Glutamatergic neuron (in vitro differentiated cells): ENCODE measurements at regions not wholly inside any gene's neighbourhood (a gene's known extent, or its start where the extent isn't known, plus 50 kb on each side); places are given as distances from the start of the nearest gene placed in this dataset.

Experiments
- DNase-seq: peaks from one replicate; pipeline ENCODE4 v3.0.0; 2022
- H3K27ac Mint-ChIP-seq: one replicate; pipeline ENCODE4 v1.8.0; 2020; ENCODE audit warnings: mild to moderate bottlenecking, mixed read lengths, inconsistent platforms; ENCODE audit not compliant: unreplicated experiment
- H3K27me3 Mint-ChIP-seq: one replicate; pipeline ENCODE4 v1.8.0; 2020; ENCODE audit warnings: mild to moderate bottlenecking, moderate library complexity, mixed read lengths, inconsistent platforms; ENCODE audit not compliant: unreplicated experiment
- H3K36me3 Mint-ChIP-seq: one replicate; pipeline ENCODE4 v1.8.0; 2020; ENCODE audit warnings: mild to moderate bottlenecking, mixed read lengths, inconsistent platforms; ENCODE audit not compliant: unreplicated experiment
- H3K4me1 Mint-ChIP-seq: one replicate; pipeline ENCODE4 v1.8.0; 2020; ENCODE audit warnings: mild to moderate bottlenecking, low read depth, mixed read lengths, inconsistent platforms; ENCODE audit not compliant: unreplicated experiment
- H3K4me3 Mint-ChIP-seq: one replicate; pipeline ENCODE4 v1.8.0; 2020; ENCODE audit warnings: mild to moderate bottlenecking, mixed read lengths, inconsistent platforms; ENCODE audit not compliant: unreplicated experiment
- H3K9me3 Mint-ChIP-seq: one replicate; pipeline ENCODE4 v1.8.0; 2020; ENCODE audit warnings: mild to moderate bottlenecking, moderate library complexity, mixed read lengths, inconsistent platforms; ENCODE audit not compliant: unreplicated experiment
- CTCF ChIP-seq: fragments of 200-600 bp; sonication (generic); IDR thresholded peaks from one replicate; pipeline ENCODE4 v1.5.0; 2021; ENCODE audit not compliant: partially characterized antibody, unreplicated experiment

DNA sequence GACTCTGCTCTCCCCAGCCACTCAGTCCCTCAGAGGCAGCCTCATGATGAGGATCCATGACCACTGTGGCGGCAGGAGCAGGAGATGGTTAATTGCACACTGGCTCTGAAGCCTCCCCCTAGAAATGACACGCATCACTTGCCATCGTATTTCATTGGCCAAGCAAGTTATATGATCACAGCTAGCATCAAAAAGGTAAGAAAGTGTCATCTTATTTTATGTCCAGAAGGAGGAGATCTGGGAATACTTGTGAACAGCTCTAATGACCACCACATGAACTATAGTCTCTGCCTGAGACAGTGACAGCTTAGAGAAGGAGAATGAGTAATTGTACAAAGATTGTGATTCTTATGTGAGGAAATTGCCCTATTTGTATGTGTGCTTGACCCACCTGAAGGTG is 363.4 kb downstream of the NUAK1 start:
- Mint-ChIP-seq H3K36me3 (peaks cover 4% of the 10 kb centered on the region), H3K27ac (no peak overlapping the region), H3K4me1 (no peaks in the 10 kb centered on the region), H3K4me3 (no peak overlapping the region), H3K9me3 (peaks cover 2% of the 10 kb centered on the region), H3K27me3 (peaks cover 4% of the 10 kb centered on the region)
- no peak for DNase-seq
- TF ChIP-seq CTCF = no peak

DNA sequence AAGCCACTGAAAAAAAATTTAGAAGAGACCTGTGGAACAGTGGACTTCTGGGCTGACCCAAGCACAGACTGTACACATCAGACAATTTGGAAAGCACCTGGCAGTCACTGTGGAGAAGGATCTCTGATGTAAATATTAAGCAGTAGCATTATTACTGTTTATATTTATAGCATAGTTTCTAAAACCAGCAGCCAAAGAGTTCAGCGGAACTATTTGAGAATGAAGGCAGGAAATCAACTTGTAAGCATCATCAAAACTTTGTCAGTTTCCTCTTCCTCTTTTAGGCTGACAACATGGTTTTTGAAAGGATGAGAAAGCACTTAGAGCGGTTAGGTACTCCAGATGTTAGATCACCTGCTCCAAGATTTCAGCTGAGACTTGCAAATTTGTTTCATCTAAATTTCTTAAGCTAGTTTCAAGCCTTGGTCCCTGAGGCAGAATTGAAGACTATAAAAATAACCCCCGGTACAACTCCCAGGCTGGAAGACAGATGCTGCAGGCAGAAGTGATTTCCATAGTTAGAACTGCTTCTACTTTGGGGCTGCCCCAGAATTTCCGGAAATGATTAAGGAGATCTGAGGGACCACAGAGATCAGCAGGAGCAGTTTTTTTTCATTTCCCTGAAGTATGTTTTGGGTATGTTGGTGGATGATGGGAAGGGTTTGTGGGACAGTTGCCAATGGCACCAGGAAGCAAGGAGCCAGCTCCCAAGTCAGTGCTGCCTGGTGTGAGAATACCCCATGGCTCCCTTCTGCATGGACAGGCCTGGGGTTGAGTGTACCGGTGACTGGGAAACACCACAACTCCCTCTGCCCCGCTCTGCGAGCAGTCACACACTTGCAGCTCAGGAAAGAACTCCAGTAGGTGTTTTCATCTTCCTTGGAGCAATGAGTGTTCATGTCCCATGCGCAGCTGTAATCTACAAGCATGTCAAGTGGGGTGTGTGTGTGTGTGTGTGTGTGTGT is 354.5 kb downstream of the NUAK1 start:
- Mint-ChIP-seq H3K36me3 (no peaks in the 10 kb centered on the region), H3K4me1 (no peaks in the 10 kb centered on the region), H3K9me3 (peaks cover 2% of the 10 kb centered on the region), H3K4me3 (no peak overlapping the region), H3K27ac (no peak overlapping the region), H3K27me3 (no peaks in the 10 kb centered on the region)
- TF ChIP-seq CTCF = no peak
- no peak for DNase-seq

DNA sequence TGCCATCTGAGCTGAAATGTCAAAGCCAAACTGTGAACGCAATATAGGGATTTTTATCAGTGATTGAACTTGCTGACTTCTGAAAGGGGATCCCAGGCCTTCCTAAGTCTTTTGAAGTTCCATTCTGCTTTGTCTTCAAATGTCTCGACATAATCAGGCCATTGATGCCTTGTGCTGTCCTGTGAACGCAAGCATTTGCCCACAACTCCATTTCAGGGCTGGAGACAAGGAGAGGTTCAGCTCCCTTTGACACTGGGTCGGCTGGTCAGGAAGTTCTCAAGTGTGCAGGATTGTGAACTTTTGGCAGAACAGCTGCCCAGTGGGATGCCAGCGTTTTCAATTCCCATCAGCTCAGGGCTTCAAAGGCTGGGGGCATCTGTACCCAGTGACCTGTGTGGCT is 345.3 kb downstream of the NUAK1 start:
- H3K4me3 Mint-ChIP-seq = no peak overlapping the region
- peaks cover 19% of the 10 kb centered on the region for H3K36me3 Mint-ChIP-seq
- TF ChIP-seq CTCF = no peak
- peaks cover 4% of the 10 kb centered on the region for H3K9me3 Mint-ChIP-seq
- H3K4me1 Mint-ChIP-seq = no peaks in the 10 kb centered on the region
- H3K27ac Mint-ChIP-seq = no peak overlapping the region
- no peaks in the 10 kb centered on the region for H3K27me3 Mint-ChIP-seq
- no peak for DNase-seq

DNA sequence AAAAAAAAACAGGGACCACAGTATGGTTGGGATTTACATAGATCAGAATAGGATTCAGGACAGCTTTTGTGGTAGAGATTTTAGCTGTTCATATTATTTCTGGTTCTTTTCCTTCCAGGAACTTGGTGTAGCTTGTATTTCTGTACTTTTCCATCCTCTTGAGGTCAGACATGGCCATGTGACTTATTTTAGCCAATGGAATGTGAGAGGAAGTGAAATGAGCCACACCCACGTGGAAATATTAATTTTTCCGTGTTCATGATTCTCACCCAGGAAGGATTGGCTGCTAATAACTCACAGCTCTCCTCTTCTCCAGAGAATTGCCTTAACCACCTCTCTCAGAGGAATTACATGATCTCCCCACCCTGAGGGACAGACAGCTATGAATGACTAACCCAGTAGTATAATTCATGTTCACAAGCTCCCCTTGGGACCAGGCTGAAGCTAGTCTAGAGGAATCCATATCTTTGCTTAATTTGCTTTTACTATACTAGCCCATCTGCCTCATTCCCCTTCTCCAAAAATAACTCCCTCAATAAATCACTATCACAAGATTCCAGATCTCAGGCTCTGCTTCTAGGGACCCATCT is 340.4 kb downstream of the NUAK1 start:
- Mint-ChIP-seq H3K4me3 (no peak overlapping the region), H3K36me3 (peaks cover 6% of the 10 kb centered on the region), H3K27ac (no peak overlapping the region), H3K4me1 (no peaks in the 10 kb centered on the region), H3K27me3 (peaks cover 5% of the 10 kb centered on the region), H3K9me3 (peaks cover 2% of the 10 kb centered on the region)
- no peak for TF ChIP-seq CTCF
- DNase-seq = no peak

- Mint-ChIP-seq H3K27me3 (peaks cover 5% of the 10 kb centered on the region), H3K9me3 (peaks cover 2% of the 10 kb centered on the region), H3K36me3 (peaks cover 6% of the 10 kb centered on the region), H3K4me3 (no peak overlapping the region), H3K27ac (no peak overlapping the region), H3K4me1 (no peaks in the 10 kb centered on the region)
- no peak for TF ChIP-seq CTCF
- no peak for DNase-seq
Measured at GRCh38 chr12:105799103-105799502, 339.7 kb downstream of the NUAK1 start.
